CD4-positive, alpha-beta T cell (primary cell): ENCODE measurements at regions not wholly inside any gene's neighbourhood (a gene's known extent, or its start where the extent isn't known, plus 50 kb on each side); places are given as distances from the start of the nearest gene placed in this dataset.

Source experiments
- ATAC-seq: fragments of 200-7000 bp; cut with Tn5 transposase; one replicate; pipeline ENCODE4 v1.10.0; 2022; ENCODE audit warnings: mild to moderate bottlenecking; ENCODE audit not compliant: poor library complexity
- CTCF ChIA-PET: fragments of 350-600 bp; sonication (Branson Sonifier 250); formaldehyde crosslinking; loops from one replicate; lab custom pipeline; 2021; ENCODE audit warnings: antibody characterized with exemption, inconsistent platforms; lab: Charles Lee
- POLR2A ChIA-PET: fragments of 350-600 bp; sonication (Branson Sonifier 250); formaldehyde crosslinking; loops from one replicate; lab custom pipeline; 2021; ENCODE audit warnings: antibody characterized with exemption, inconsistent platforms; lab: Charles Lee
- DNase-seq, 14 experiments: peaks; one replicate each; pipeline ENCODE4 v3.0.0-alpha.2; 2013 to 2020; ENCODE audit warnings: mixed read lengths in 2 of 14
- H3K27ac ChIP-seq, 2 donors: one replicate each; pipeline versions ENCODE4 v1.5.1 to v1.7.0; 2013; ENCODE audit warnings: low read length in 2 of 2, low read depth in 1 of 2, mild to moderate bottlenecking in 1 of 2
- H3K27me3 ChIP-seq, 2 experiments: 1 replicate in 1 of 2; 2 replicates in 1 of 2; pipeline versions ENCODE4 v1.6.1 to v1.7.0; 2013; ENCODE audit warnings: low read length in 2 of 2, control low read depth in 1 of 2, mild to moderate bottlenecking in 1 of 2, moderate library complexity in 1 of 2; ENCODE audit not compliant: insufficient read depth in 2 of 2, control insufficient read depth in 1 of 2
- H3K36me3 ChIP-seq: one replicate; pipeline ENCODE4 v1.6.1; 2013; ENCODE audit warnings: low read length, control low read depth; ENCODE audit not compliant: insufficient read depth
- H3K4me1 ChIP-seq: one replicate; pipeline ENCODE4 v1.6.1; 2013; ENCODE audit warnings: low read length, control low read depth; ENCODE audit not compliant: insufficient read depth
- H3K4me3 ChIP-seq: one replicate; pipeline ENCODE4 v1.5.1; 2013; ENCODE audit warnings: mild to moderate bottlenecking, low read length, moderate library complexity
- H3K9me3 ChIP-seq, 2 experiments: 1 replicate in 1 of 2; 2 replicates in 1 of 2; pipeline versions ENCODE4 v1.6.1 to v1.7.0; 2013; ENCODE audit warnings: low read length in 2 of 2, mild to moderate bottlenecking in 2 of 2, control low read depth in 1 of 2, moderate library complexity in 1 of 2; ENCODE audit not compliant: control insufficient read depth in 1 of 2, insufficient read depth in 1 of 2
- H3K27ac Mint-ChIP-seq: one replicate; pipeline ENCODE4 v1.8.0; 2020; ENCODE audit warnings: mixed read lengths
- H3K27me3 Mint-ChIP-seq: one replicate; pipeline ENCODE4 v1.8.0; 2021; ENCODE audit warnings: mixed read lengths
- H3K36me3 Mint-ChIP-seq: one replicate; pipeline ENCODE4 v1.8.0; 2021; ENCODE audit warnings: low read depth, mixed read lengths
- H3K4me1 Mint-ChIP-seq: one replicate; pipeline ENCODE4 v1.8.0; 2021; ENCODE audit warnings: low read depth, mixed read lengths
- H3K4me3 Mint-ChIP-seq: one replicate; pipeline ENCODE4 v1.8.0; 2020; ENCODE audit warnings: mild to moderate bottlenecking, mixed read lengths
- H3K9me3 Mint-ChIP-seq: one replicate; pipeline ENCODE4 v1.8.0; 2020; ENCODE audit warnings: mixed read lengths
- CTCF ChIP-seq: fragments of 200-600 bp; IDR thresholded peaks from one replicate; pipeline ENCODE4 v1.8.0; 2022; ENCODE audit warnings: antibody characterized with exemption, mild to moderate bottlenecking
- intact Hi-C, 2 experiments: fragments of 100-400 bp; cut with DNase I in 1 of 2; cut with micrococcal nuclease in 1 of 2; formaldehyde crosslinking; loops; one replicate each; pipeline versions ENCODE4 v1.15.1 to v1.9.0; 2023 to 2025; cut with DNase I, micrococcal nuclease

DNA sequence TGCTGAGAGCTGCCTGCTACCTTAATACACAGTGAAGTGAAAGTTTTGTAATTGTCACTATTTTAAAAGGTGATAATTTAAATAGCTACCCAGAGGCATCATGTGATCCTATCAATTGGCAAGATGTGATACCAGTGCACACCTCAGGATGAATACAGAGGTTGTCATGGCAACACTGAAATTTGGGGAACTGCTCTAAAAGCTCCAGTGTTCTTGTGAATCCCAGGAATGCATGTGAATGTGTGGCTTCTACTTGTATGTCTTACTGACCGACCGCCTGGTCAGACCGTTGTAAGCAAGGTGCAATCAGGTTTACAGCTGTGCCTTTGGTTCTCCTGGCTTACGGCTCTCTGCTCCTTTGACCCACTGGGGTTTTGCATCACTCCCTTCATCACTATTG, 146.3 kb upstream of the GJE1 start:
- Mint-ChIP-seq H3K27ac (no peak overlapping the region), H3K9me3 (no peaks in the 10 kb centered on the region), H3K4me3 (no peak overlapping the region), H3K27me3 (no peaks in the 10 kb centered on the region), H3K36me3 (no peaks in the 10 kb centered on the region), H3K4me1 (no peaks in the 10 kb centered on the region)
- H3K27me3 ChIP-seq: peaks cover 0 to 3% of the 10 kb centered on the region in 2 experiments
- H3K9me3 ChIP-seq: no peaks in the 10 kb centered on the region
- ATAC-seq: no peak
- DNase-seq: no peak
- H3K27ac ChIP-seq: no peak overlapping the region
- CTCF ChIA-PET: no interaction called here
- intact Hi-C loops: loop anchor here in 1 of 2 experiments (2.0 kb wide), 1 partner anchor 222 kb away; no protein-coding TSS in a partner anchor
- no peak for TF ChIP-seq CTCF
- H3K4me1 ChIP-seq: no peaks in the 10 kb centered on the region
- no peaks in the 10 kb centered on the region for H3K36me3 ChIP-seq
- POLR2A ChIA-PET: interaction anchor here (1.1 kb wide), 1 partner anchor 23 kb away, joined by 3 read pairs; no protein-coding TSS in a partner anchor
- no peak overlapping the region for H3K4me3 ChIP-seq

DNA sequence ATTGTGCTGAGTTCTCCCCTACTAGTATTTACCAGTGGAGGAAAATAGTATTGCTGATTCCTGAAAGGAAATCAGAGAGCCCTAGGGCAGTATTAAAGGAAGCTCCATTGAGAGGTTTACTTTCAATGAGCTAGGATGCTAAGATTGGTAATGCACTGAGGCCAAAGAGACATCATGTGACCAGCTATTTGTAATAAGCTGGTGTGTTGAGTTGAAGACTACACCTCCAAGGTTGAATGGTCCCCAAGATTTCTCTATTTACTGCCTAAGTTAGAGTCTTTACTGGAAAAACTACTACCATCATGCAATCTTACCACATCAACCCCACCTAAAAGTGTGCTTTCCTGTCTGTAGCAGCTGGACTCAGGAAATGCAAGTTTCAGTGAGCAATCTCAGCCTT, 151.5 kb upstream of the GJE1 start:
- no peaks in the 10 kb centered on the region for H3K36me3 ChIP-seq
- no peaks in the 10 kb centered on the region for H3K9me3 ChIP-seq
- no peak overlapping the region for H3K27ac ChIP-seq
- intact Hi-C loops: no loop called here
- no peaks in the 10 kb centered on the region for H3K27me3 Mint-ChIP-seq
- ATAC-seq (no peak), DNase-seq (no peak)
- H3K4me3 Mint-ChIP-seq: no peak overlapping the region
- H3K4me1 Mint-ChIP-seq: no peaks in the 10 kb centered on the region
- no peak overlapping the region for H3K4me3 ChIP-seq
- ChIA-PET CTCF (no interaction called here), POLR2A (no interaction called here)
- H3K27me3 ChIP-seq: no peaks in the 10 kb centered on the region
- H3K27ac Mint-ChIP-seq: no peak overlapping the region
- H3K36me3 Mint-ChIP-seq: no peaks in the 10 kb centered on the region
- H3K9me3 Mint-ChIP-seq: no peaks in the 10 kb centered on the region
- TF ChIP-seq CTCF: no peak
- H3K4me1 ChIP-seq: no peaks in the 10 kb centered on the region

GRCh38 chr6:141977782-141978181, 154.9 kb upstream of the GJE1 start:
- Mint-ChIP-seq H3K36me3 (no peaks in the 10 kb centered on the region), H3K4me3 (no peak overlapping the region), H3K4me1 (no peaks in the 10 kb centered on the region), H3K9me3 (no peaks in the 10 kb centered on the region), H3K27me3 (no peaks in the 10 kb centered on the region), H3K27ac (no peak overlapping the region)
- CTCF ChIA-PET: no interaction called here
- ATAC-seq (no peak), DNase-seq (no peak)
- H3K9me3 ChIP-seq: no peaks in the 10 kb centered on the region
- no peaks in the 10 kb centered on the region for H3K36me3 ChIP-seq
- no peak overlapping the region for H3K4me3 ChIP-seq
- POLR2A ChIA-PET: no interaction called here
- intact Hi-C loops: no loop called here
- TF ChIP-seq CTCF: no peak
- H3K27ac ChIP-seq: no peak overlapping the region
- H3K27me3 ChIP-seq: no peaks in the 10 kb centered on the region
- H3K4me1 ChIP-seq: no peaks in the 10 kb centered on the region
